Ovary (tissue), 3 donors: ENCODE measurements at regions not wholly inside any gene's neighbourhood (a gene's known extent, or its start where the extent isn't known, plus 50 kb on each side); places are given as distances from the start of the nearest gene placed in this dataset.

ENCODE experiments used
- EP300 ChIP-seq: sonication (generic); formaldehyde crosslinking; IDR thresholded peaks from one replicate; pipeline ENCODE4 v1.6.1; 2017; ENCODE audit warnings: antibody characterized with exemption
- POLR2A ChIP-seq: fragments of 450-650 bp; IDR thresholded peaks from one replicate; pipeline ENCODE4 v1.6.1; 2017; ENCODE audit warnings: antibody characterized with exemption, mild to moderate bottlenecking, moderate library complexity
- TF ChIP-seq, protein P1 (sequence below), 3 donors: fragments of 450-650 bp in 2 of 3; fragments of 200-600 bp in 1 of 3; IDR thresholded peaks; one replicate each; pipeline versions ENCODE4 v1.5.1 to v1.8.0; 2016 to 2022; ENCODE audit warnings: antibody characterized with exemption in 3 of 3, mild to moderate bottlenecking in 1 of 3
- donor health status: DM: no; HTN: no; CAD: no.

DNA sequence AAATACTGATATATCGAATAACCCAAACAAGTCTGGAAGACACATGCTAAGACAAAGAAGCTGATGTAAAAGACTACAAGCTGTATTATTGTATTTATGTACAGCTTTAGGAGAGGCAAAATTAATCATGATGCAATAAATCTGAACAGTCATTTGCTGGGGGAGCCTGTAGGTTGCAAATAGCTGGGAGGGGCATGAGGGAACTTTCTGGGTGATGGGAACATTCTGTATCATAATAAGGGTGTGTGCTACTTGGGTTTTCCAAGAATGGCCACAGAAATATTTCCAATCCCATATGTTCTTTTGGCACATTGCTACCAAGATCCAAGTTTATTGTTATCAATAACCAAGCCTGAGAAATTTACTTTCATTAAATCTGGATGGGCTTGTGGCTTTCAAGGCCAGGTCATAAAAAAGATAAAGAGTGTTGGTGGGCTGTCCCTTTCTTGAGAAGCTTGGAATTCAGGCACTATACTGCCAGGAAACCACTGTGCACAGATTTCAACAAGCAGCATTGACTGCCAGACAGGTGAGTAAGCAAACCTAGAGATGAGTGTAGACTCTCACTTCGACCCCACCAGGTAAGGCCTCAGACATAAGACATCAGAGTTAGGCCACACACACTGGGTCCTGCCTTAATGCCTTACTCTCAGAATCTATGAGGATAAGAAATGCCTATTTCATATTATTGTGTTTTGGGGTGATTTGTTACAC, 629.7 kb upstream of the FZD8 start:
- TF ChIP-seq, protein P1, sequence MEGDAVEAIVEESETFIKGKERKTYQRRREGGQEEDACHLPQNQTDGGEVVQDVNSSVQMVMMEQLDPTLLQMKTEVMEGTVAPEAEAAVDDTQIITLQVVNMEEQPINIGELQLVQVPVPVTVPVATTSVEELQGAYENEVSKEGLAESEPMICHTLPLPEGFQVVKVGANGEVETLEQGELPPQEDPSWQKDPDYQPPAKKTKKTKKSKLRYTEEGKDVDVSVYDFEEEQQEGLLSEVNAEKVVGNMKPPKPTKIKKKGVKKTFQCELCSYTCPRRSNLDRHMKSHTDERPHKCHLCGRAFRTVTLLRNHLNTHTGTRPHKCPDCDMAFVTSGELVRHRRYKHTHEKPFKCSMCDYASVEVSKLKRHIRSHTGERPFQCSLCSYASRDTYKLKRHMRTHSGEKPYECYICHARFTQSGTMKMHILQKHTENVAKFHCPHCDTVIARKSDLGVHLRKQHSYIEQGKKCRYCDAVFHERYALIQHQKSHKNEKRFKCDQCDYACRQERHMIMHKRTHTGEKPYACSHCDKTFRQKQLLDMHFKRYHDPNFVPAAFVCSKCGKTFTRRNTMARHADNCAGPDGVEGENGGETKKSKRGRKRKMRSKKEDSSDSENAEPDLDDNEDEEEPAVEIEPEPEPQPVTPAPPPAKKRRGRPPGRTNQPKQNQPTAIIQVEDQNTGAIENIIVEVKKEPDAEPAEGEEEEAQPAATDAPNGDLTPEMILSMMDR (IDR thresholded peaks at IDR 0.05) = no peak
- TF ChIP-seq POLR2A = no peak
- no peak for TF ChIP-seq EP300
